Epithelial cell of proximal tubule (primary cell): ENCODE measurements at regions not wholly inside any gene's neighbourhood (a gene's known extent, or its start where the extent isn't known, plus 50 kb on each side); places are given as distances from the start of the nearest gene placed in this dataset.
A peak's percentile ranks its signal among the peaks of the same experiment; 100 is the strongest.
"Not testable (repeated sequence)": the region's sequence is repeated elsewhere in the genome, so short reads cannot be mapped to it uniquely, and the experiment has no call there.

Experiments
- DNase-seq: peaks from one replicate; pipeline ENCODE4 v3.0.0-alpha.2; 2011; ENCODE audit warnings: low read depth
- H3K4me3 ChIP-seq: 2 replicates; pipeline ENCODE4 v1.5.1; 2011; ENCODE audit warnings: low read depth, mild to moderate bottlenecking, low read length
- CTCF ChIP-seq: conservative IDR thresholded peaks from 2 replicates; pipeline ENCODE4 v1.5.1; 2012; ENCODE audit warnings: low read depth, mild to moderate bottlenecking, low read length

GRCh38 chr6:115843945-115844344 is 216.7 kb downstream of the FRK start:
- no peak for DNase-seq
- H3K4me3 ChIP-seq, result no peak overlapping the region
- TF ChIP-seq CTCF, result no peak

DNA sequence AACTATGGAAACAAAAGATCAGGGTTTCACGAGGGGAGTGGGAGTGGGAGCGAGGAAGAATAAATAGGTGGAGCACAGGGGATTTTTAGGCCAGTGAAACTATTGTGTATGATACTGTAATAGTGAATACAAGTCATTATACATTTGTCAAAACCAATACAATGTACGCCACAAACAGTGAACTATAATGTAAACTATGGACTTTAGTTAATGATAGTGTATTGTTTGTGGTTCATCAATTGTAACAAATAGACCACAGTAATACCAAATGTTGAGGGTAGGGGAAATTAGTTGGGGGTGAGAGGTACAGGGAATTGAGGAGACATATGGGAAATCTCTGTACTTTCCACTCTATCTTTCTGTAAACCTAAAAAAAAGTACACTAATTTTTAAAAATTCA is 218.4 kb downstream of the FRK start:
- no peak for TF ChIP-seq CTCF
- DNase-seq, result no peak
- no peak overlapping the region for H3K4me3 ChIP-seq

DNA sequence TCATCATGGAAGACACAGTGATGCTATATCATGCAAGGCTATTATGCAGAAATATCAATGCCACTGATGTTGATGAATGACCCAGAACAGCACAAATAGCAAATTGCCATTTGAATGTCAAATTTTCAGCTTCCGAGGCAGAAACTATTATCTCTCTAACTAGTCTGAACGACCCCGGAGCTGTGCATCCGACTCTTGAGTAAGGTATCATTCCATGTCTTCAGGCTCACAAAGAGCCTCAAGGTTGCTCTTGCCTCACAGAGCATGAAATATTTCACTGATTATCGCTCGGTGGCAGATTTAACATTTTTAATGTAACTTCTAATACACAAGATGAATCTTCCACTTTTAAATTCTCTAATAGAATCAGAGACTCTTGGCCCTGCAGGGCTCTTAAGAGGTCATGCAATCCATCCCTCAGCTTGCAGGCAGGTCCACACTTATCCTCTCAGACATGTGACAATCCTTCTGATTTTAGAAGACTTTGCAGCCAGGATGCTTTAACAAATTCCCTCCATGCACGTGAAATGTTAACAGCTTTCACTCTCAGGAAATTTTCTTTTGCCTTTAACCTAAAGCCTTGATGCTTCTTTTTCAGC is 221.0 kb downstream of the FRK start:
- H3K4me3 ChIP-seq, result no peak overlapping the region
- no peak for TF ChIP-seq CTCF
- no peak for DNase-seq

DNA sequence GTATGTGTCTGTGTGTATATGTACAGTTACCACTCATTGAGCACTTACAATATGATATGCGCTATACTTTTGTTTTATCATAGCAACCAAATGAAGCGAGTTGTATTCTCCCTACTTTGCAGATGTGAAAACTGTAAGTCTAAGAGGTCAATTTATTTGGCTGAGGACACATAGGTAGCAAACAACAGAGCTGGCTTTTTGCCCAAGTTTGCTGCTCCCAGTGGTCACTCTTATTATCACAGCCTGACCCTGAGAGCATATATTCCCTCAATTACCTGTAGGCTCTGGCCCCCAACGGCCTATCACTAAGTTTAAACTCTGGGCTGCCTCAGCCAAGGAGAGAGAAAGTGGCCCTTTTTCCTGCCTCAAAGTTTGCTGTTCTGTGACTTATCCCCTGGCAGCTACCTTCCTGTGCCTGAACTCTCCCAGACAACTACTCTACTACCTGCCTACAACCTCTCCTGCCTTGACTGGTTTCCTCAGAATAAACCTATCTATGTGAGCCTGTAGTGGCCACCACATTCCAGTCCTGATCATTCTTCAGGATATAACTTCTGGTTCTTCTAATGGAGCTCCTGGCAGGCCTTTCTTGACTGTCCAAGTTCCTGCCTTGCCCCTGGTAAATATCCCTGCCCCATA is 221.8 kb downstream of the FRK start:
- TF ChIP-seq CTCF, result peak; percentile 73
- no peak overlapping the region for H3K4me3 ChIP-seq
- DNase-seq, result no peak

GRCh38 chr6:115838216-115838615 is 222.5 kb downstream of the FRK start:
- no peak overlapping the region for H3K4me3 ChIP-seq
- DNase-seq, result no peak
- no peak for TF ChIP-seq CTCF

DNA sequence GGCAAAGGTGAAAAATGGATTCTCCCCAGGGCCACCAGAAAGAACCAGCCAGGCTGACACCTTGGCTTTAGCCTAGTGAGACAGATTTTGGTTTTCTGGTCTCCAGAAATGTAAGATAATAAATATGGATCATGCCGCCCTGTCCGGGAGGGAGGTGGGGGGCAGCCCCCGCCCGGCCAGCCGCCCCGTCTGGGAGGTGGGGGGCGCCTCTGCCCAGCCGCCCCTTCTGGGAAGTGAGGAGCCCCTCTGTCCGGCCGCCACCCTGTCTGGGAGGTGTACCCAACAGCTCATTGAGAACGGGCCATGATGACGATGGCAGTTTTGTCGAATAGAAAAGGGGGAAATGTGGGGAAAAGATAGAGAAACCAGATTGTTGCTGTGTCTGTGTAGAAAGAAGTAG is 224.3 kb downstream of the FRK start:
- not testable (repeated sequence) for H3K4me3 ChIP-seq, DNase-seq

GRCh38 chr6:115835314-115835713 is 225.4 kb downstream of the FRK start:
- no peak overlapping the region for H3K4me3 ChIP-seq
- no peak for DNase-seq
- TF ChIP-seq CTCF, result no peak

- DNase-seq, H3K4me3 ChIP-seq: not testable (repeated sequence)
Measured at GRCh38 chr6:115834542-115834941, 226.1 kb downstream of the FRK start.
